ELF-1 (cell line): ENCODE measurements at regions not wholly inside any gene's neighbourhood (a gene's known extent, or its start where the extent isn't known, plus 50 kb on each side); places are given as distances from the start of the nearest gene placed in this dataset.
A peak's percentile ranks its signal among the peaks of the same experiment; 100 is the strongest.

Source experiments
- DNase-seq: peaks from one replicate; pipeline ENCODE4 v3.0.0-alpha.2; 2016; ENCODE audit warnings: low read depth, low spot score

DNA sequence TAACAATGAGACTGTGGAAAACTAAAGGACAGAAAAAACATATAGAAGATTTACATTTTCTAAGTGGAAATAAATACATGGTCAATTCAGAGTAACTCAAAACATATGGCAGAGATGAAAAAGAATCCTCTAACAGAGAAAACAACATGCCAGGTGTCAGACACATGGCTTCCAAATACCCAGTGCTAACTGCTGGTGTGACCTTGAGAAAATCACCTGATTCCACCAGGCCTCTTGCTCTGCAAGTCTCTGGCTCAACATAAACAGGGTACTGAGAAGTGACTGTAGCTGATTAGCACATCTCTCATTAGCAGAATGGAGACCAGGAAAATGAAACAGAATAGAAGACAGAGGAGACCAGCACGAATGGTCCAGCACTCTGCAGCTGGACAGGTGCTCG is 210.8 kb downstream of the HNMT start:
- no peak for DNase-seq

DNA sequence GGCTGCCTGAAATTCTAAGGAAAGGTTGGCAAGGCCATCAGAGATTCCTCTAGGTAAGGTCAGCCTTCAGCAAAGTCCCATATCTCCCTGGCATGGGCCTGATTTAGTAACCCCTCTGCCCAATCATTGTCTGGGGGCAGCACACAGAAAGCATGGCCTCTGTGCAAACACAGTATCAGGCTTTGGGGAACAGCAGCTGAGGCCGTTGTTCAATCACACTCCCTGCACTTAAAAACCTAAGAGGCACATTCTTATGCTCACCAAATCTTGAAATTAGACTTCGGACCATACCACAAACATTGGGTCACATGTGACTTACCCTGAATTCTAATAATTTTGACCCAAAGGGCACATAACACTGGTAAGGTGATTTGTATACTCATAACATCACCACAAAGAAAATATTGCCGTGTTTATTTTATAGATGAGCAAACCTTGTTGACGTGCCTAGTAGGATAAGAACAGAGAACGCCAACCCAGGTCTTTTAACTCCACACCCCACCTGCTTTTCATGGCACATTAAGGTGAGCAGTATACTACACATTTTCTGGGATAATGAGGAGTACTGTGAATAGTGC is 212.7 kb downstream of the HNMT start:
- no peak for DNase-seq

DNA sequence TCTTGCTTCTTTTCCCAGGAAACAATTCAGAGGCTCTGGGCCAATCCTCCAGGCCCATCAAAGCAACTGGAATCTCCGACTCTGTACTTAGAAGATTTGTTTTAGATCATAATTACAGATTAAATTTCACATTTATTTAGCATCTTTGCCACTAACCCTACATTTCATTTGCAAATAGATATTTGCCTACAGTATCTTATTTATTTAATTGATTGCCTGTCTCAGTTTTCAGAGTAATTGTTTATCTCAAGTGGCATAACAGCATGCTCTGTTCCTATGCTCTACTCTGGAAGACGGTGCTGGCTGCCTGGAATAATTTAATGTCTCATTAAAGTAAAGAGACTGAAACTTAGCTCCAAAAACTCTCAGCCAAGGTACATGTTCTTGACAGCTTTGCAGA is 213.4 kb downstream of the HNMT start:
- no peak for DNase-seq

DNA sequence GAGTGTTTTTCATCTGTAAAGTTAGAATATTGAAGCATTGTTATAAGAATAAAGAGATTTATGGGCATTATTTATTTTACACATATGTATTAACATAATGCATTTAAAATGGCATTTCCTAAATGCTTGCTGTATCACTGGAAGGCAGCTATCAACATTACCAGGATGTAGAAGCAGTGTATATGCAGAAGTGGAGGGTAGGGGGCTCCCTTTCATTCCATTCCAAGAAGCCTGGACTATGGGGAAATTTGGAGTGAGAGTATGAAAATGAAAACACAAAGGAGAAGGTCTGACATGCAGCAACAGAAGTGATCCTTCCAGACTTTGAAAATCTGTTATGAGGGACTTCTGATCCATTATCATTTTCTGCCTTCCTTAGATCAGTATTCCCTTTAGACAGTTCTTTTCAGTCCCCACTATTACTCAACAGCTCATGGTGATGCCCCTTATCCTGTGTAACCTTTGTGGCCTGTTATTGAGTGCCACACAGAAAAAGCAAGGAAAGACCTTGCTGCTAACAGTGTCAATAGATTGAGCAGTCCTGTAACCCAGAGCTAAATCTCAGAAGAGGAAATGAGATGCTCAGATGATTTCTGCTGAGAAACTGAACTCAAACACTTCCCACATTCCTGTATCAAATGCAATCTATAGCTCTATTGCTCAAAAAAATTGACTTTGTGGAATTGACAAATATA is 216.6 kb downstream of the HNMT start:
- DNase-seq: no peak

DNA sequence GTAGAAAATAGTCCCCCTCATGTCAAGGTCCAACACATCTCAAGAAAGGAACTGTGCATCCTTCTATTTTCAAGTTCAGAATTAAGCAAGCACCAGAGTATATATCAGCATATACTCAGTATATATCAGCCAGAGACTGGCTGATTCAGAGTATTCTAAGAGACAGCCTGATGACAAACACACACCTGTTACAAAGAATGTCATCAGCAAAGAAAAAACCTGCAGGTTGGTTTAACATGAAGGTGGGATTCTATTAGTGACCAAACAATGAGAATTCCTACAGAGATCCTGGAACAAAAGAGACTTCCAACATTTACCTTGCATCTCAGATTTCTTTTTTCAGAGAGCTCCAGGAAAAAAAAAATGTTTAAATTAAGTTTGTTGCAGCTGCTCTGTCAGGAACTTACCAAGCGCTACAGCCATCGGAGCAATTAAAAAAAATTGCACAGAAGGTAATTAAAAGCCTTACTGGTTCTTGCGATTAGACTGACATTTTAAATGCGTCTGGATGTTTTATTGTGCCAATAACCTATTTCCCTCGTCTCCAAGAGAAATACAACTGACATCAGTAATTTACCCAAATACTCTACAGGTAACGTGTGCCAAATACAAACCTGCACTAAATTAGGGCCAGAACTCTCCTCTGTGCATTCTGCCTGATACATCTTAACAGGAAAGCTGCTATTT is 218.1 kb downstream of the HNMT start:
- DNase-seq: no peak

DNA sequence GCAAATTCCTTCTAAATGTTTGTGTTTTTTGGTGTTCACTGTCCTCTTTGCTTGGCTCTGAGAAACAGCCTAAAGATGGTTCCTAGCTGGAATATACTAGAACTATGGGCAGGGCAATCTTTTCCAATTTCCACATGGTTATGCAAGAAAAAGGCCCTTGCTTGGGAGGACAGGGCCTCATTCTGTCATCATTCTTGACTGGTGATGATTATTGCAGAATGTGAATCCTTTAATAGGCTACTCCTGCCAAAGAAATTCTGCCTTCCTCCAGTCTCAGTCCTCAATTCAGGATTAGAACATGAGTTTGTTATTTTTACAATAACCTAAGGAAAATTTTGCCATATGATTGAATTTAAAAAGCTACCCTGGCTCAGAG is 218.7 kb downstream of the HNMT start:
- no peak for DNase-seq

DNA sequence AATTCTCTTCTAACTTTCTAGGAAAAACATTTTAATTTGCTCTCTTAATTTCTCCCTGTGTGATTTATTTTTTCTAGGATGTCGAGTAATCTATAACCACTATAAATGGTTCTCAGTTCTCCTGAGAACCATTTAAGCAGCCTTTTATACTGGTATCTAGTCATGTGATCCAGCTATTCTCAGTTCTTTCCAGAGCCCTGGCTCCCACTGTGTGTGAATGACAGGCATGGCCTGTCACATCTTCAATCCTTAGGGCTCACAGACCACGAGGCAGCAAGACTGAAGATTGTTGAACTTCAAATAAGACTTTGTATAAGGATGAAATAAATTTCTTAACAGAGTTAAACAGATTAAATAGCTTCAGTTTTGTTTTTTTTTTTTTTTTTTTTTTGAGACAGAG is 219.4 kb downstream of the HNMT start:
- DNase-seq: no peak

DNA sequence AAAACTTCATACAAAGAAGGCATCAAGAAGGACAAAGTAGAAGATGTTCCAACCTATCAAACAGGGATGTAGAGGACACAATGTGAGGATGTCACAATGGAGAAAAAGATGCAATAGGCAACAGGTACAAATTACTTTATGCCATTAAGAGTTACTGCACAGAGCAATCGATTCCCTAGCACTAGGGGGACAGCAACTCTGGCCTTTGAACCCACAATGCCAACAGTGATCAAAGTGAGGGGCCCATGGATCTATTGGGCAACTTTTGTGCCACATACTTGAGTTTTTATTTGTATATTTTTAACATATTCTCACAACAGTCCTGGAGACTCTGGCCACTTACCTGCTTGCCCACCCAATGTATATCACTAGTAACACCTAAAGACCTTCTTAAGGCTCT is 220.2 kb downstream of the HNMT start:
- no peak for DNase-seq

DNA sequence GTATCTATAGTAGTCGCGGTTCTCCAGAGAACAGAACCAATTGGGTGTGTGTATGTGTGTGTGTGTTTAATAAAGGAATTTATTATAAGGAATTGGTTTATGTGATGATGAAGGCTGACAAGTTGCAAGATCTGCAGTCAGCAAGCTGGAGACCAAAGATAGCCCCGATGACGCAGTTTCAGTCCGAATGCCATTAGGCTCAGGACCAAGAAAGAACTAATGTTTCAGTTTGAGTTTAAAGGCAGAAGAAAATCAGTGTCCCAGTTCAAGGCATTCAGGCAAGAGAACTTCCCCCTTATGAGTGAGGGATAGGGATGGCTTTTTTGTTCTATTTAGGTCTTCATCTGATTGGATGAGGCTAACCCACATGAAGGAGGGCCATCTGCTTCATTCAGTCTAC is 221.6 kb downstream of the HNMT start:
- DNase-seq: no peak

DNA sequence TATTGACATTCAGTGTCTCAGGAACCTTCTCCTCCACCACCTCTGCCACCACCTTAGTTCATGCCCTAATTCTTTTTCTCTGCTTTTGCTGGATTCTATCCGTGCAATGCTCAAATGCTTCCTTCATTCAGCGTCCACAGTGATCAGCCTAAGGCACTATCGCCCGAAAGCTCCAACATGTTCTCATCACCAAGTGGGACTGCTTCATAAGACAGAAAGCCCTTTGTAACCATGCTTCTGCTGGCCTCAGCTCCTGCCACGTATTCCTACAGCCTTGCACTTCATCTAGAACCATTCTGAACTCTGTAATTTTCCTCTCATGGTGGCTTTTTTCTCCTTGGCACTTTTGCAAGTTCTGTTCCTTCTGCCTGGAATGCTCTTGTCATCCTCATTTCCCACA is 222.9 kb downstream of the HNMT start:
- DNase-seq: no peak

DNA sequence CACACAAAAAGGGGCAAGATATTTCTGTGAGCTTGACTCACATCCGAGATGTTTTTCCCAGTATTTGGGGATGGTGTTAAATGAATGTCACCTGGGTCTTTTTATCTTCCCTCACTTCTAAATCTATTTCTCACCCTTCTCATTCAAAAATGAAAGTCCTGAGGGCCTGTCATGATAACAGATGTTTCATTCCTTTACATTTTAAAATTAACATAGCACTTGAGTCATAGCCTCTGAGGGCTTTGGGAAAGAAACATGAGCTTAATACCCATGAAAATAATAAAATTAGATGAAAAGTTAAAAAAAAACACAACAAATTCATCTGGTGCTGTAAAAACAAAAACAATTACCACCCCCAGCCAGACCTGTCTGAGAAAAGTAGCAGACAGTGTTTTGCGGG is 226.7 kb downstream of the HNMT start:
- no peak for DNase-seq

DNA sequence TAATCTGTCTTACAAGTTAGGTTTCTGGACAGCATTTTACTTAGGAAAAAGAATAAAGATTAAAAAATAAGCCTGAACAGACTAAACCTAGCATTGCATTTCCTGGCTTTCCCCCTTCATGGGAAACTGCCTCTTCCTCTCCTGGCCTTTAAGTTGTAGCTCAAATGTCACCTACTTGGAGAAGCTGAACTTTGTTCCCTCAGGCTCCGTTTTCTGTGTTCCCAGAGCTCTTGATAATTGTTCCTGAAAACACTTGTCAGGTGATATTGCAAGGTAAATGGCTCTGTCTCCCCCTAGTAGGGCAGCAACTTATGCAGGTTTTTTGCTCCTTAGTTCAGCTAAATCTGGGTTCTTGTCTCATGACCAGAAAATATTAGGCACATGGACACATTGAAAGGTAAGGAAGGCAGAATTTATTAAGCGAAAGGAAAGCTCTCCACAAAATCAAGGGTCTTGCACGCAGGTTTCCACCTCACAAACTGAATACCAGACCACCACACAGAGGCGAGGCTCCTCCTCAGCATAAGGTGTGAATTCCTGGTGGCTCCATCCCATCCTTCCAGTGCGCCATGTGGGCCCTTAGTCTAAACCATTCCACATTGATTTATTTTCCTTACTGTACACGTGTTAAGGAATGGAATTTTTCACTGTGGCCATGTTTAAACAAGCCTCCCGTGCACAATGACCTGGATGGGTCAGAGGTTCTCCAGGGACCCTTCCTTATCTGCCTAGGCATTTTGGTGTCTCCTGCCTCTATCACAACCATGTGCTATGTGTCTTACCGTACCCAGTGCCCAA is 229.3 kb downstream of the HNMT start:
- peak; percentile 65 for DNase-seq

DNA sequence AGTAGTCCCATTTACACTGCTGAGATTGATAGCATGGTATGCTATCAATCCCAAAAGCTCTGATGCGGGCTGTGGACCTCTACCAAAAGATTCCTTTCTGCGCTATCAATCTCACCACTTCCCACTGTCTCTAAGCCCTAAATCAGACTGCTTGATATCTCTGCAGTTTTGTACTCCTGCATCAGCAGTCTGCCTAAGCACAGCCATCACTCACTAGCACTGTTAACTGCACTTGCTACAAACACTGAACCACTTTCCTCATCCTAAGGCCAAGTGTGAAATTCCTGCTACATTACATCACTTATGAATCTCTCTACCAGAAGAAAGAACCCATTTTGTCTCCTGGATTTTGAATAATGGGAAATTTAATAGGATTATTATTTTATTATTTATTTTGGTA is 237.0 kb downstream of the HNMT start:
- no peak for DNase-seq

DNA sequence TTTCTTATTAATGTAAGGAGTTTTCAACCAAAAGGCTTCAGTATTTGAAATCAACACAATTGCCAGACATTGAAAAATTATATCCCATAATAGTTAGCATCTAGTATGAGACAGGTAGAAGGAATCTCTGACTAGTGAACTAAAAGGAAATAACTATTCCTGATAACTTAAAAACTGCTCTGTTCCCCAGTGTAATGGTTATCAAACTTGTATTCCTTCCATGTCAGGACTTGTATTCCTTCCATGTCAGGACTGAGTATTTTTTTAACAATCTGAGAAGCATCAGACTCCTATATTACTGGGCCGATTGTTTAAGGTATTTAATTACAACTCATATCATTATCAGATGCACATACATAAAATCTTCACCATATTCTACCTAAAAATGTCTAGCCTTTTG is 238.5 kb downstream of the HNMT start:
- no peak for DNase-seq

DNA sequence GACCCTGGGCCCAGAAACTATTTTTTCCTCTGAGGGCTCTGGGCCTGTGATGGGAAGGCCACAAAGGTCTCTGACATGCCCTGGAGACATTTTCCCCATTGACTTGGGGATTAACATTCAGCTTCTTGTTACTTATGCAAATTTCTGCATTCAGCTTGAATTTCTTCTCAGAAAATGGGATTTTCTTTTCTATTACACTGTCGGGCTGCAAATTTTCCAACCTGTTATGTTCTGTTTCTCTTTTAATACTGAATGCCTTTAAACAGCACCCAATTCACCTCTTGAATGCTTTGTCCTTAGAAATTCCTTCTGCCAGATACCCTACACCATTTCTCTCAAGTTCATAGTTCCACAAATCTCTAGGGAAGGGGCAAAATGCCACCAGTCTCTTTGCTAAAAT is 241.0 kb downstream of the HNMT start:
- no peak for DNase-seq

DNA sequence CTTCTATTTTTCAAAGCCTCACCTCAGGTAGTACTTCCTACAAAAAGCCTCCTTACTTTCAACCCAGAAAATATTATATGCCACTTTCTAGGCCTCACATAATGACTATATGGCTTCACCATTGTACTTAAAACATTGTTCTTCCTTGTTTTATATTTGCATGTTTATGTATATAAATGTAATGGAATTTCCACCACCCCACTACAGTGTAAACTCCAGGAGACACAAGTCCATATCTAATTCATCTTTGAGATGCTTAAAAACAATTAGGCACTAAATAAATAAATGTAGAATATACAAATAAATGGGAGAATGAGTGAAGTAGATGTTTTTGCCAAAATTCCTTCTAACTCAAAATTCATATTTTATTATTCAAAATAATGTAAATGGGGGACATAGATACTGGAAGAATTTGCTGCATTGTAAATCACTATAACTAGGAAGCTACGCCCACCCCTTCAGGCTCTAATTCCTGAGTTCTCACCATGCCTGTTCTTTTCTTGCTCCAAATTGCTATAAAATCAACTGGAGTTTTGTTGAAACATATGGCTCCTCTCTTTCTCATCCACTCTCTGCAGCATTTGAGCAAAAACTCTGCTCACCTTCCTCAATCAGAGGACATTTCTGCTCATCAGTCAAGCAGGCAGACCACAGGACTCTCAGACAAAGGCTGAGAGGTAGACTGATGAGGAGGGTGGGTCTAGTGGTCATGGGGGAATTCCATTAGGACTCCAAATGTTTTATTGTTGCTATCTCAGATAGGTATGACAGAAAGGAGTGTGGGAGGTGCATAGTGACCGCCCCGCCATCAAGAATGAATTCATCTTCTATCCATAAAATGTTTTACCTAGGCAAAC is 243.0 kb downstream of the HNMT start:
- DNase-seq: no peak

DNA sequence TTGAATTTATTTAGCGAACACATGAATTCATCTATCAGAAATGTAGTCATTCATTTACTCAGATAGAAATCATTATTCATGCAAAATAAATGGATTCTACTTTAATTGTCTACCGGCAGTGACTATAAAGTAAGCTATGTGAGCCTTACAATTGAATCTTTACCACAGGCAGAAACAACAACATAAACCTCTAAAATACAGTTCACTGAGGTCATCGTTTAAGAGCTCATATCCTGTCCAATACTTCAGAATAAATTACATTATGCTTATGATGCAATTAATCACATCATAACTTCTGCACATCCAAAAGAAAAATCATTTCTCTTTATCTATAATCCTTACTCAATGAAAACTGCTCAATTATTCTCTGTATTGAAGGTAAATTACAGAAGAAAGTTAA is 244.7 kb downstream of the HNMT start:
- no peak for DNase-seq

DNA sequence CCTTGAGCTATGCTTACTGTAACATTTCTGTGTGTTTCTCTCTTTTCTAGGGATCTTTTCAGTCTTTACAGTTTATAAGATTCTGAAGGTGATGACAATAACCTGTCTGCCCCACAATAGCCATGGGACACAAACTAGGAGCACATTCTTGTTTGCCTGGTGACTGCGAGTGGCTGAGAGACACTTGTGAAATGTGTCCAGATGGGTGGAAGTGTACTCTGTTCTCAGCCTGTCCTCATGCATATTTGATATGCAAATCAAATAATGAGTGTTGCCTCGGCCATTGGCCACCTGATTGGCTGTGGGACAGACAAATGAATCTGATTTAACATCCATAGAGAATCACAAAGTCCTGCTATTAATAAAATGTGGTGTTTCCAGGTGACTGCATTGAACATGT is 246.2 kb downstream of the HNMT start:
- no peak for DNase-seq

DNA sequence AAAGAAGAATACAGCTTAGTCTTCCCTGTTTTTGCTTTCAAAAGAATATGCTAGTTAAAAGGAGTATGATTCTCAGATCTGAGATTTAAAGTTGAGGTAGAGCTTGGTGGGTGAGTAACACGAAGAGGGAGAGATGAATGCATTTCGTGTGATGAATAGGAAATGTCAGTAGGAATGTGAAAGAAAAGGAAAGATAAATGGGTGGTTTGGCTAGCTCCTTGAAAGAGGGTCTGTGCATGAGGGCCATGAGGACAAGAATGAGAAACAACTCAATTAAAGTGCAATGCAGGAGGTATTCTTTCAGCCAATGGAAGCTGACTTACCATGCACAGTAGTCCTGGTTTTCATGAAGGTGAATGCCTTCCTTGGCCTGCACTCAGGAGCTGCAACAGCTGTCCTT is 248.2 kb downstream of the HNMT start:
- no peak for DNase-seq

DNA sequence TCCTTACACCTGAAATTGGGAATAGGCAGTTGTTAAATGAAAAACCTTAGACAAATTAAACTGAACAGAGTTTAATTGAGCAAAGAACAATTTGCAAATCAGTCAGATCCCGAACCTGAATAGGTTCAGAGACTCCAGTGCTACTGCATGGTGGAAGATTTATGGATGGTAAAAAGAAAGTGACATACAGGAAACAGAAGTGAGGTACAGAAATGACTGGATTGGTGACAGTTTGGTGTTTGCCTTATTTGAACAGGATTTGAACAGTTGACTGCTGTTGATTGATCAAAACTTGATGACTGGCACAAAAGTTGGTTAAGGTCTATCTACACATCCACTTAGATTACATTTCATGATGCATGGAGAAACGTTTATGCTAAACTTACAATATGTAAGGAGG is 248.8 kb downstream of the HNMT start:
- no peak for DNase-seq

DNA sequence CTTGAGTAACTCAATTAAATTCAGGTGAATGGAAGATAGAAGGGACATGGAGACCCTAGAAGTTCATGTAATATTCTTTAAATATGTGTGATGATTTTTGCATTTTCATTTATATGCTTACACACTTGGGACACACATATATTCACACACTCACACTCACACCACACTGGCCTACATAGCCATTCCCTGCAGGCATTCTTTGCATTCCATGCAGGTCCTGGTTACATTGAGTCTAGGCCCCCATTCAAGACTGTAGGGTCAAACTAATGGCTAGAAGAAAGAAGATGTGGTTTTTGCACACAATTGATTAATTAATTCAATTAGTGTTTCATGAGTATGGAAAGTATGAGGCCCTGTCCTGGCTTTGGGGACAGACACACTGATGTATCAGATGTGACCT is 249.4 kb downstream of the HNMT start:
- no peak for DNase-seq

DNA sequence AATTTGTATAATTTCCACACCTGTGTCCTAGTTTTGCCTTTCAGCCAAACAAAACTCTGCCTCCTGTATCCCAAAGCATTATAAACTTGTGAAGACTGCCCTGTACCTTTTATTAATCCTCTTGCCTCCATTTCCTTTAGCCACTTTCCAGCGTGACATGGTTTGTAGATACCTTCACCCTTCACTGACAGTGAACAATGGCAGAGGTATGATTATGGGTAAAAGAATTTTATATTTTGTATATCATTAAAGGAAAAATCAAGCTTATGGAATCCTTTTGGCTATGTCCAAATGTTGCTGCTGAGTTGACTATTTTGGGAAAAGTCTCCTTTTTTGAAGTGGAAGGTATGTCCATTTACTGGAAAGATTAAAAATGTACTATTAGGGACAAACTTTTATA is 251.7 kb downstream of the HNMT start:
- no peak for DNase-seq
